ENCODE measurements at regions not wholly inside any gene's neighbourhood (a gene's known extent, or its start where the extent isn't known, plus 50 kb on each side); places are given as distances from the start of the nearest gene placed in this dataset.
"Not testable (repeated sequence)": the region's sequence is repeated elsewhere in the genome, so short reads cannot be mapped to it uniquely, and the experiment has no call there.

DNA sequence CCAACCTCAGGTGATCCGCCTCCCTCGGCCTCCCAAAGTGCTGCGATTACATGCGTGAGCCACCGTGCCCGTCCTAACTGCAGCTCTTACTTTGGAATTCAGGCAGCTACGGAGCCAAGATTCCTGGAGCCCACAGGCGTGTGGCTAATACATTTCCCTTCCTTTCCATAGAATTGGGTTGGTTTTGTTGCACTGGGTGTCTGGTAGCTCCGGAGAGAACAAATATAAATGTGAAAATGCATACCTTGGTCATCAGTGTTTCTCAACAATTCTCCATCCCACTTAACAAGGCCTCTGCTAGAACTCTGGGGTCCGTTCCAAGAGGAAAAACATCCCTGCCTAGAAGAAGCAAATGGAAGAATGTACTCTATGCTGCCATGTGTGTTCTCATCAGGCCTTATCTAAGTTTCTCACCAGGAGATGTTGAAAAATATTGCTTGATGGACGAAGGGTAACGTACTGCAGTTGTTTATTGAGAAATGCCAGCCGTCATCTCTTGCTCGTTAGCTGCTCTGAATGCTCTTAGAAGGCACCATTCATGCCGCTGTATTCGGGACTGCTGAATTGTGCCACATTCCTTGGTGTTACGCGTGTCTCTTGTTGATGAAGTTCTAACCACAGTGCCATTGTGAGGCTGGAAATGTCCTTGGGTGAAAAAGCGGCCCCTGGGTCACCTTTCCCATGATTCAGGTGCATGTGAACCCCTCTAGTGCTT, 50.5 kb upstream of the CD99 start:
- no peak for DNase-seq

DNA sequence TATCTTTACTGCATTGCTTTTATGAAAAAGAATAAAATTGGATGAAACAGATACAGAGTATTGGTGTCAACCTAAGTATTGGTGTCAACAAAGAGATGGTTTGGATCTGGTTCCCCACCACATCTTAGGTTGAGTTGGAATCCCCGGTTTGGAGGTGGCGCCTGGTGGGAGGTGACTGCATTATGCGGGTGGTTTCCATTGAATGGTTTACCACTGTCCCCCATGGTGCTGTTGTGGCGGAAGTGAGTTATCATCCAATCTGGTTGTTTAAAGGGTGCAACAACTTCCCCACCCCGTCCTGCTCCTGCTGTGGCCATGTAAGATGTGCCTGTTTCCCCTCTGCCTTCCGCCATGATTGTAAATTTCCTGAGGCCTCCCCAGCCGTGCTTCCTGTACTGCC, 52.8 kb upstream of the CD99 start:
- no peak for DNase-seq

DNA sequence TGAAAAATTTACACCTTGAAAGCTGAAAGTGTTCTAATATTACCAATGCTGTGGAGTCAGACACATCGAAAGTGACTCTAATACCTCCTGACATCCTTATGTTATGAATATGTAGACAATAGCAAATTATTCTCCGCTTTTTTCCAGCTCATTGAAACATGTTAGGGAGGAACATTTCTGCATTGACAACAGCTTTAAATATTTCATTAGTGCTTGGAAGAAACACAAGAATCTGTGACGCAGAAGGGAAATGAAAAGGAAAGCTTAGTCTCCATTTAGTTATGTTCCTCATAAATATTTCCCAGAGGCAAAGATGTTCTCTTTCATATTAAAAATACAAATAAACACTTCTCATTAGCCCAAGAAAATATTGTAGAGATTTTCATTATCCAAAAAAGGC, 55.8 kb upstream of the CD99 start:
- no peak for DNase-seq

DNA sequence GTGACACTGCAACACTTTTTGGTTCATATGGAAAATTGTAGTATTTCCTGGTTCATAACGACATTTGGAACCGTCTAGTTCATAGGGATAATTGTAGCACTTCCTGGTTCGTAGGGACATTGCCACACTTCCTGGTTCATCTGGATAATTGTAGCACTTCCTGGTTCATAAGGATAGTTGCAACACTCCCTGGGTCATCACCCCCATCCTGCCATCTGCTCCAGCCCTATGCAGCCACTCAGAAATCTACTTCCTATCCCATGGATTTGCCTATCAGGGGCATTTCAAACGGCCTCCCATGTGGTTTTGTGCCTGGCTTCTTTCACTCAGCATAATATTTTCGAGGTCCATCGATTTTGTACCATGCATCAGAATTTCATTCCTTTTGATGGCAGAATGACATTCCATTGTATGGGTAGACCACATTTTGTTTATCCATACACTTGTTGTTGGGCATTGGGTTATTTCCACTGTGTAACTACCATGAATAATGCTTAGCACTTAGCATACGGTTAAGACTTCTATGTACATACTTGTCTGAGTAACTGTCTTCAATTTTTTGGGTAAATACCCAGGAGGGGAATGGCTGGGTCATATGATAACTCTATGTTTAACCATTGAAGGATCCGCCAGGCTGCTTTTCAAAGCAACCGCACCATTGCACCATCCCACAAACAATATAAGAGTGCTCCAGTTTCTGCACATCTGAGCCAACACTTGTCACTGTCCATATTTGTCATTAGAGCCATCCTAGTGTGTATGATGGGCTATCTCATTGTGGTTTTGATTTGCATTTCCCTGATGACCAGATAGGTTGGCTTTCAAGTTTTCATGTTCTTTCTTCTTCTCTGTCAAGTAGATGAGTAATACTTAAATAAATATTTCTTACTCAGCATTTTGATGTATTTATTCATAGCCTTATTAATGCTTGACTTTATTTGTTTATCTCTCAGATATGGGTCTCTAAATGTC, 58.3 kb upstream of the CD99 start:
- no peak for DNase-seq

DNA sequence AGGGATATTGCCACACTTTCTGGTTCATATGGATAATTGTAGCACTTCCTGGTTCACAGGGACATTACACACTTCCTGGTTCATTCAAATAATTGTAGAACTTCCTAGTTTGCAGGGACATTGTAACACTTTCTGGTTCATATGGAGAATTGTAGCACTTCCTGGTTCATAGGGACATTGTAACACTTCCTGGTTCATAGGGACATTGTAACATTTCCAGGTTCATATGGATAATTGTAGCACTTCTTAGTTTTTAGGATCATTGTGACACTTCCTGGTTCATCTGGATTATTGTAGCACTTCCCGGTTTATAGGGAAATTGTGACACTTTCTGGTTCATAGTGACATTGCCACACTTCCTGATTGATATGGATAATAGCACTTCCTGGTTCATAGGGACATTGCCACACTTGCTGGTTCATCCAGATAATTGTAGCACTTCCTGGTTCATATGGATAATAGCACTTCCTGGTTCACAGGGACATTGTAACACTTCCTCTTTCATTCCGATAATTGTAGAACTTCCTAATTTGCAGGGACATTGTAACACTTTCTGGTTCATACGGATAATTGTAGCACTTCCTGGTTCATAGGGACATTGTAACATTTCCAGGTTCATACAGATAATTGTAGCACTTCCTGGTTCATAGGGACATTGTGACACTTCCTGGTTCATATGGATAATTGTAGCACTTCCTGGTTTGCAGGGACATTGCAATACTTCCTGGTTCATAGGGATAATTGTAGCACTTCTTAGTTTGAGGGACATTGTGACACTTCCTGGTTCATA, 59.2 kb upstream of the CD99 start:
- DNase-seq, result no peak

DNA sequence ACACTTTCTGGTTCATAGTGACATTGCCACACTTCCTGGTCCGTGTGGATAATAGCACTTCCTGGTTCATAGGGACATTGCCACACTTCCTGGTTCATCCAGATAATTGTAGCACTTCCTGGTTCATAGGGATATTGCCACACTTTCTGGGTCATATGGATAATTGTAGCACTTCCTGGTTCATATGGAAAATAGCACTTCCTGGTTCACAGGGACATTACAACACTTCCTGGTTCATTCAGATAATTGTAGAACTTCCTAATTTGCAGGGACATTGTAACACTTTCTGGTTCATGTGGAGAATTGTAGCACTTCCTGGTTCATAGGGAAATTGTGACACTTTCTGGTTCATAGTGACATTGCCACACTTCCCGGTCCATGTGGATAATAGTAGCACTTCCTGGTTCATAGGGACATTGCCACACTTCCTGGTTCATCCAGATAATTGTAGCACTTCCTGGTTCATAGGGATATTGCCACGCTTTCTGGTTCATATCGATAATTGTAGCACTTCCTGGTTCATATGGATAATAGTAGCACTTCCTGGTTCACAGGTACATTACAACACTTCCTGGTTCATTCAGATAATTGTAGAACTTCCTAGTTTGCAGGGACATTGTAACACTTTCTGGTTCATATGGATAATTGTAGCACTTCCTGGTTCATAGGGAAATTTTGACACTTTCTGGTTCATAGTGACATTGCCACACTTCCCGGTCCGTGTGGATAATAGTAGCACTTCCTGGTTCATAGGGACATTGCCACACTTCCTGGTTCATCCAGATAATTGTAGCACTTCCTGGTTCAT, 60.0 kb upstream of the CD99 start:
- not testable (repeated sequence) for DNase-seq

DNA sequence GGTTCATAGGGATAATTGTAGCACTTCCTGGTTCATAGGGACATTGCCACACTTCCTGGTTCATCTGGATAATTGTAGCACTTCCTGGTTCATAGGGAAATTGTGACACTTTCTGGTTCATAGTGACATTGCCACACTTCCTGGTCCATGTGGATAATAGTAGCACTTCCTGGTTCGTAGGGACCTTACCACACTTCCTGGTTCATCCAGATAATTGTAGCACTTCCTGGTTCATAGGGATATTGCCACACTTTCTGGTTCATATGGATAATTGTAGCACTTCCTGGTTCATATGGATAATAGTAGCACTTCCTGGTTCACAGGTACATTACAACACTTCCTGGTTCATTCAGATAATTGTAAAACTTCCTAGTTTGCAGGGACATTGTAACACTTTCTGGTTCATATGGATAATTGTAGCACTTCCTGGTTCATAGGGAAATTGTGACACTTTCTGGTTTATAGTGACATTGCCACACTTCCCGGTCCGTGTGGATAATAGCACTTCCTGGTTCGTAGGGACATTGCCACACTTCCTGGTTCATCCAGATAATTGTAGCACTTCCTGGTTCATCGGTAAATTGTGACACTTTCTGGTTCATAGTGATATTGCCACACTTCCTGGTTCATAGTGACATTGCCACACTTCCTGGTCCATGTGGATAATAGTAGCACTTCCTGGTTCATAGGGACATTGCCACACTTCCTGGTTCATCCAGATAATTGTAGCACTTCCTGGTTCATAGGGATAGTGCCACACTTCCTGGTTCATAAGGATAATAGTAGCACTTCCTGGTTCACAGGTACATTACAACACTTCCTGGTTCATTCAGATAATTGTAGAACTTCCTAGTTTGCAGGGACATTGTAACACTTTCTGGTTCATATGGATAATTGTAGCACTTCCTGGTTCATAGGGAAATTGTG, 60.8 kb upstream of the CD99 start:
- not testable (repeated sequence) for DNase-seq

DNA sequence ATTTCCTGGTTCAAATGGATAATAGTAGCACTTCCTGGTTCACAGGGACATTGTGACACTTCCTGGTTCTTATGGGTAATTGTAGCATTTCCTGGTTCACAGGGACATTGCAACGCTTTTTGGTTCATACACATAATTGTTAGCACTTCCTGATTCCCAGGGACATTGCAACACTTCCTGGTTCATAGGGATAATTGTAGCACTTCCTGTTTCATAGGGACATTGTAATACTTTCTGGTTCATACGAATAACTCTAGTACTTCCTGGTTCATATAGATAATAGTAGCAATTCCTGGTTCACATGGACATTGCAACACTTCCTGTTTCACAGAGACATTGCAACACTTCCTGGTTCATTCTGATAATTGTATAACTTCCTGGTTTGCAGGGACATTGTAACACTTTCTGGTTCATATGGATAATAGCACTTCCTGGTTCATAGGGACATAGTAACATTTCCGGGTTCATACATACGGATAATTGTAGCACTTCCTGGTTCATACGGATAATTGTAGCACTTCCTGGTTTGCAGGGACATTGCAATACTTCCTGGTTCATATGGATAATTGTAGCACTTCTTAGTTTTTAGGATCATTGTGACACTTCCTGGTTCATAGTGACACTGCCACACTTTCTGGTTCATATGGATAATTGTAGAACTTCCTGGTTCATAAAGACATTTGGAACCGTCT, 61.6 kb upstream of the CD99 start:
- DNase-seq, result no peak

DNA sequence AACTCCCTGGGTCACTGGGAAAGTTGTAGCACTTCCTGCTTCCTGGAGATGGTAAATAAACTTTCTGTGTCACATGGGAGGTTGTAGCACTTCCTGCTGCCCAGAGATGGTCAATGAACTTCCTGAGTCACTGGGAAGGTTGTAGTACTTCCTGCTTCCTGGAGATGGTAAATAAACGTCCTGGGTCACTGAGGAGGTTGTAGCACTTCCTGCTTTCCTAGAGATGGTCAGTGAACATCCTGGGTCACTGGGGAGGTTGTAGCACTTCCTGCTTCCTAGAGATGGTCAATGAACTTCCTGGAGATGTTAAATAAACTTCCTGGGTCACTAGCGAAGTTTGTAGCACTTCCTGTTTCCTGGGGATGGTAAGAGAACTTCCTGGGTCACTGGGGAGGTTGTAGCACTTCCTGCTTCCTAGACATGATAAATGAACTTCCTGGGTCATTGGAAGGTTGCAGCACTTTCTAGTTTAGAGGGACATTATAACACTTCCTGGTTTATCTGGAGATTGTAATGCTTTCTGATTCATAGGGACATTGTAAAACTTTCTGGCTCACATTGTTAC, 62.3 kb upstream of the CD99 start:
- no peak for DNase-seq

DNA sequence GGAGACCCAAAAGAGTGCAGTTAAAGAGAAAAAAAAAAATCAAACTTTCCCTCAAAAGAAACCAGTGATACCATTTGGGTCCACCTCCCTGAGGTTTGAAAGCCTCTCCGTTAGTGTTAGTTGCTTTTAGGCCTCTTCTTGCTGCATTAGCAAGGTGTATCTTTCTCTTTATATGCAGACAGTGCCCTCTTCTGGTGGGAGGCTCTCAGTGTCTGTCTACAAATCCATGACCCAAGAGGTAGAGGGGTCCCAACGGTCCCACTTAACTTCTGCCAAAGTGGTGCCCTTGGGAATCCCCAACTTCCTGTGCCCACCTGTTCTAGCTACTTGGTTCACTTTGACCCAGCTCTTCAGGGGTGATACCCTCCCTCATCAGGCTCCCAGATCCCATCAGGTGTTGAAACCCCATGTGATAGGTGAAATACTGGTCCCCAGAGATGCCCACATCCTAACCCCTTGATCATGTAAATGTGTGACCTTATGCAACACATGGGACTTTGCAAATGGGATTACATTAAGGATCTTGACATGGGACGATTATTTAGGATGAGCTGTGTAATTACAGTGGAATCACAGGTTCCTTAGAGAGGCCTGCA, 63.7 kb upstream of the CD99 start:
- DNase-seq, result no peak

DNA sequence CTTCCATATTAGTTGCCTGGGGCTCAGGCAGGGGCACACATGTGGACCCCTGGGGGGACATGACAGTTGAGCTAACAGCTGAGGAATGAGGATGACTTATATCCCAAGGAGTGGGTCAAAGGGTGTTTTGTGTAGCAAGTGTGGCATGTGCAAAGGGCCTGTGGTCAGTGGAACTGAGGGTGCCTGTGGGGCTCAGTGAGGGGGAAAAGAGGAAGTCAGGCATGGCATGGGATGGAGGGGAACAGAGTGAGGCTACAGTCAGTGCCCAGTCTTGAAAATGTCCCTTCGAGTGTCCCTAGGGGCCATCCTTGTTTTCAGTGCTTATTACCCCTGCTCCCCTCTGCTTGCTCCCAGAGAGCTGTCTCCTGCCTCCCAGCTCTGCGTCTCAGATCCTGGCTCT, 64.3 kb upstream of the CD99 start:
- DNase-seq, result no peak

DNA sequence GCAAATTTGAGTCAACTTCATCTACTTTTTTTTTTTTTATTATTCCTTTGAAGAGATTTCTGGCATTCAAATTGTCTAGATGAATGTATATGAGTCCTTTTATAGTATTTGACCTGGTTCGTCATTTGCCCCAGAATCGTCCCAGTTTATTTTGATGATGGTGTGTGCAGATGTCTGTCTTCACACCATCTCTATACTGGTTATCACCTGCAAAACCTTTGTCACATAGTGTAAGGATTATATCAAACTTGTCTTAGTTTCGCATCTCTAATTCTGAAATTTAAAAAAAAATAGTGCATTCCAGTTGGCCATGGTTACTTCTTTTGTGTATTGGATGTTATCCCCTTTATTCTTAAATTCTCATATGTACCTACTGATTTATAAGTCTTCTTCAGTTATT, 70.5 kb upstream of the CD99 start:
- no peak for DNase-seq

DNA sequence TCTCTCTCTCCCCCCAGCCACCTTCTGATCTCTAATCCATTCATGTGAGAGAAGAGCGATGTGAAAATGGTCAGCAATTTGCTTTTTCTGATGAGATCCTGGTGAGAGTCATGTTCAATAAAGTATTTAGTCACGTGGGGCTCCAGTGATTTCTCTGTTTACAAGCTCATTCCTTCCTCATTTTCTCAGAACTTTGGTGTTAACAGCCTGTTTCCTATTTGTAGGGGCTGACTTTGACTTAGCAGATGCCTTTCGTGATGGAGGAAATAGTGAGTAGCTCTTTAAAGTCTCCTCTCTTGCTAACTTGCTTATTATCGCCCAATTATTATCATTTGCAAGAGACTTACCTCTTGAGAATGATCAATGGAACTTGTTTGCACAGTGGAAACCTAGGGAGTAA, 72.6 kb upstream of the CD99 start:
- DNase-seq, result no peak

DNA sequence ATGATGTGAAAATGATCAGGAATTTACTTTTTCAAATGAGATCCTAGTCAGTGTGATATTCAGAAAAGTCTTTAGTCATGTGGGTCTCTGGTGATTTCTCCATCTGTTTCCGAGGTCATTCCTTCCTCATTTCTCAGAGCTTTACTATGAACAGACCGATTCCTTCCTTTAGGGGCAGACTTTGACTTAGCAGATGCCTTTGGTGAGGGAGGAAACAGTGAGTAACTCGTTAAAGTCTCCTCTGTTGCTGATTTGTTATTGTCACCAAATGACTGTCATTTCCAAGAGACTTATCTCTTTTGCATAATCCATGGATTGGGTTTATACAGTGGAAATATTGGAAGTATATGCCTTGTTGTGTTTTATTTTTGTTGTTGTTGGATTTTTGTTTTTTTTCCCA, 76.2 kb upstream of the CD99 start:
- no peak for DNase-seq

DNA sequence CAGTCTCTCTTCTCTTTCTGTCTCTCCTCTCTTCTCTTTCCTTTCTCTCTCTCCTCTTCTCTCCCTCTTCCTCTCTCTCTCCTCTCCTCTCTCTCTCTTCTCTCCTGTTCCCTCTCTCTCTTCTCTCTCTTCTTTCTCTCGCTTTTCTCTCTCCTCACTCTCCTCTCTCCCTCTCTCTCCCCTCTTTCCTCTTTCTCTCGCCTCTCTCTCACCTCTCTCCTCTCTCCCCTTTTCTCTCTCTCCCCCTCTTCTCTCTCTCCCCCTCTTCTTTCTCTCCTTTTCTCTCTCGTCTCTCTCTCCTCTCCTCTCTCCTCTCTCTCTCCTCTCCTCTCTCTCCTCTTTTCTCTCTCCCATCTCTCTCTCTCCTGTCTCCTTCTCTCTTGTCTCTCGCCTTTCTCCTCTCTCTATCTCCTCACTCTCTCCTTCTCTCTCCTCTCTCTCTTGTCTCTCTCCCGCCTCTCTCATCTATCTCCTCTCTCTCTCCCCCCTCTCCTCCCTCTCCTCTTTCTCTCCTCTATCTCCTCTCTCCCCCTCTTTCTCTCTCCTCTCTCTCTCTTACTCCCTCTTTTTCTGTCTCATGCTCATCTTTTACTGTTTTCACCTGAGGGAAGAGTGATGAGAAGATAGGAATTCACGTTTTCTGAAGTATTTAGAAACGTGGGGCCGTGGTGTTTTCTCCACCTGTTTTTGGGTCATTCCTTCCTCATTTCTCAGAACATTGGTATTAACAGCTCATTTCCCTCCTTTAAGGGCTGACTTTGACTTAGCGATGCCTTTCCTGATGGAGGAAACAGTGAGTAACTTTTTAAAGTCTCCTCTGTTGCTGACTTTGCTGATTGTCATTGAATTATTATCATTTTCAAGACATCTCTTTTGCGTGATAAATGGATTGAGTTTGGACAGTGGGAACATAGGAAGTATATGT, 80.6 kb upstream of the CD99 start:
- DNase-seq, result no peak

DNA sequence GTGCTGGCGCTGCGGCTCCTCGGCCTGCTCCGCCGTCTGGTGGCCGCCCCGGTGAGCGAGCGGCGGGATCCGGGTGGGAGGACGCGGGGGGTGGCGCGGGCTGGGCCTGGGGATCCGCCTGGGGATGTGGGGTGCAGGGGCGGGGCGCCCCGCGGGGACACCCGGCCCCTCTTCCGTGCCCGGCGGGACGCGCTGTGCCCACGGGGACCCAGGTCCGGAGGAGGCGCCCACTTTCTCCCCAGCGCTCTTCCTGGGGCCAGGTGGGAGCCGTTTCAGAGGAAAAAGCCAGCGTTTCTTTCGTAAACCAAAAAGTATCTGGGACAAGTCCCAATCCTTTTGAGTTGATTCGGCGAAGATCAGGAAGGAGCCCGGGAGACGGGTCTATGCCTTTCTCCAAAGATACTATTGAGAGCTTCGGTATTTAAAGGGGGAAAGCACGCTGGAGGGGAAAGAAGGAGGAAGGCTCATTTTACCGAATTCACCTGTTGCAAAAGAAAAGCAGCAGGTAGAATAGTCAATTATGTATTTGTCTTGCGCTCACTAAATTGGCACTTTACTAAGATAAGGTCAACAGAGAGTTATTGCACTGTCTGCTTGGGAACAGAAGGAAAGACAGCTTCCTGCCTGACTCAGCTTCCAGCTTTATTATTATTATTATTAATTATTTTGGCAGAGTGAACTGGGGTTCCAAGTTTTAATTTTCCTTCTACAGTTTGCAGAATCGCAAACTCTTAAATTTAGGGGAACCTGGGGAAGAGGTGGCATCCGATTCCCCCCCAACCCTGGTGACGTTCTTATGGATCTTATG, 81.5 kb upstream of the CD99 start:
- no peak for DNase-seq

DNA sequence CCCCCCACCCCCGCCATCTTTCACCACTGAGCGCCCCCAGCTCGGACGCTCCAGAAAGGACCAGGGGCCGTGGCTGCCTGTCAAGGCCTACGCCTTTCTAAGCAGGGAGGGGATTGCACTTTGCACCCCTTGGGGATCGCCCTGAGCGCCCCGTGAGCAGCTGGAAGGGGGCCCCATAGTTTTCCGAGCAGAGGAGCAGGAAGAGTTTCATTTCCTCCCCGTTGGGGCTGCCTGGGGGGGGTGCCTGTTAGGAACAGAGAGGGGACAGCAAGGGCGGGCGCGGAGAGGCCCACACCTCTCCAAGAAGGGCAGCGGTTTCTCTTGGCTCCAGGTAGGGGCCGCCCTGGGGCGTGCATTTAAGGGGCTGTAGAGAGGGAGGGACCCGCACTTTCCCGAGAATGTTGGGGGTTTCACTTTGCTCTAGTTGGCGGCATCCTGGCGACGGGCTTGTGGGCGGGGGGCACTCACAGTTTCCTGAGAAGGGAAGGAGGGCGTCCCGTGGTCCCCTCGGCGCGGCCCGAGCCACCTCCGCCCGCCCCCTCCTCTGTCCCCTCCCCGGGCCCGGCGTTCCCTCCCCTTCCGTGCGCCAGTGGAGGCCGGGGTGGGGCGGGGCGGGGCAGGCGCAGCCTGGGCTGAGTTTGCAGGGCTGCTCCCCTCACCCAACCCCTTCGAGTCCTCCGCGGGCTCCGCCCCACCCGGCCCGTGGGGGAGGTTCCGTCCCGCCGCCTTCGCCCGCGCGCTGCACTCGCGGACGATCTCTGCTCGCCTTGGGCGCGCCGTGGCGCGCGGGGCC, 82.3 kb upstream of the CD99 start:
- DNase-seq, result no peak

All from kidney glomerular epithelial cell (primary cell).